Karpas-422 (cell line): ENCODE measurements at regions not wholly inside any gene's neighbourhood (a gene's known extent, or its start where the extent isn't known, plus 50 kb on each side); places are given as distances from the start of the nearest gene placed in this dataset.
"Not testable (repeated sequence)": the region's sequence is repeated elsewhere in the genome, so short reads cannot be mapped to it uniquely, and the experiment has no call there.

Experiments
- DNase-seq: peaks from one replicate; pipeline ENCODE4 v3.0.0-alpha.2; 2015
- H2AFZ ChIP-seq: fragments of 200-600 bp; sonication (generic); 2 replicates; pipeline ENCODE4 v1.6.1; 2014; ENCODE audit warnings: antibody characterized with exemption, low read length, mixed read lengths
- H3K27ac ChIP-seq: fragments of 200-600 bp; sonication (generic); 2 replicates; pipeline ENCODE4 v1.5.1; 2014; ENCODE audit warnings: mild to moderate bottlenecking, low read length, moderate library complexity
- H3K27me3 ChIP-seq: fragments of 200-600 bp; sonication (generic); 2 replicates; pipeline ENCODE4 v1.6.1; 2014; ENCODE audit warnings: low read length, mixed read lengths
- H3K36me3 ChIP-seq: fragments of 200-600 bp; sonication (generic); 2 replicates; pipeline ENCODE4 v1.6.1; 2014; ENCODE audit warnings: low read length, mixed read lengths; ENCODE audit not compliant: insufficient read depth
- H3K4me1 ChIP-seq: fragments of 200-600 bp; sonication (generic); 2 replicates; pipeline ENCODE4 v1.6.1; 2014; ENCODE audit warnings: mild to moderate bottlenecking, low read length, mixed read lengths
- H3K4me2 ChIP-seq: fragments of 200-600 bp; sonication (generic); 2 replicates; pipeline ENCODE4 v1.6.1; 2014; ENCODE audit warnings: low read length, low read depth, mild to moderate bottlenecking; ENCODE audit not compliant: poor library complexity, severe bottlenecking
- H3K4me3 ChIP-seq: fragments of 200-600 bp; sonication (generic); 2 replicates; pipeline ENCODE4 v1.5.1; 2014; ENCODE audit warnings: mild to moderate bottlenecking, antibody characterized with exemption, low read length, mixed read lengths
- H3K79me2 ChIP-seq: fragments of 200-600 bp; sonication (generic); 2 replicates; pipeline ENCODE4 v1.6.1; 2014; ENCODE audit warnings: mild to moderate bottlenecking, low read length, mixed read lengths
- H3K9ac ChIP-seq: fragments of 200-600 bp; sonication (generic); 2 replicates; pipeline ENCODE4 v1.6.0; 2014; ENCODE audit warnings: low read length
- H3K9me2 ChIP-seq: fragments of 200-600 bp; sonication (generic), shearing (Covaris generic); replicated peaks from 2 replicates; pipeline ENCODE4 v1.6.0; 2014; ENCODE audit warnings: mild to moderate bottlenecking, low read length, moderate library complexity; ENCODE audit not compliant: insufficient read depth
- H3K9me3 ChIP-seq: fragments of 300-700, 200-600 bp; sonication (generic); 2 replicates; pipeline ENCODE4 v1.6.1; 2014; ENCODE audit warnings: low read length, mixed read lengths
- H4K20me1 ChIP-seq: fragments of 200-600 bp; sonication (generic); 2 replicates; pipeline ENCODE4 v1.6.1; 2014; ENCODE audit warnings: mild to moderate bottlenecking, antibody characterized with exemption, low read length, low read depth; ENCODE audit not compliant: insufficient read depth

DNA sequence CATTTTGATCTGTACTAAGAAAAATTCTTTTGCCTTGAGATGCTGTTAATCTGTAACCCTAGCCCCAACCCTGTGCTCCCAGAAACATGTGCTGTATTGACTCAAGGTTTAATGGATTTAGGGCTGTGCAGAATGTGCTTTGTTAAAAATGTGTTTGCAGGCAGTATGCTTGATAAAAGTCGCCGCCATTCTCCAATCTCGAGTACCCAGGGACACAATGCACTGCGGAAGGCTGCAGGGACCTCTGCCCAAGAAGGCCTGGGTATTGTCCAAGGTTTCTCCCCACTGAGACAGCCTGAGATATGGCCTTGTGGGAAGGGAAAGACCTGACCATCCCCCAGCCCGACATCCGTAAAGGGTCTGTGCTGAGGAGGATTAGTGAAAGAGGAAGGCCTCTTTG is 454.5 kb downstream of the KLHL4 start:
- not testable (repeated sequence) for H3K4me3 ChIP-seq, H3K79me2 ChIP-seq, H3K4me1 ChIP-seq, H3K9me2 ChIP-seq, H3K4me2 ChIP-seq, H3K9me3 ChIP-seq, H3K9ac ChIP-seq, H2AFZ ChIP-seq, H3K36me3 ChIP-seq, H3K27ac ChIP-seq, DNase-seq, H3K27me3 ChIP-seq, H4K20me1 ChIP-seq

DNA sequence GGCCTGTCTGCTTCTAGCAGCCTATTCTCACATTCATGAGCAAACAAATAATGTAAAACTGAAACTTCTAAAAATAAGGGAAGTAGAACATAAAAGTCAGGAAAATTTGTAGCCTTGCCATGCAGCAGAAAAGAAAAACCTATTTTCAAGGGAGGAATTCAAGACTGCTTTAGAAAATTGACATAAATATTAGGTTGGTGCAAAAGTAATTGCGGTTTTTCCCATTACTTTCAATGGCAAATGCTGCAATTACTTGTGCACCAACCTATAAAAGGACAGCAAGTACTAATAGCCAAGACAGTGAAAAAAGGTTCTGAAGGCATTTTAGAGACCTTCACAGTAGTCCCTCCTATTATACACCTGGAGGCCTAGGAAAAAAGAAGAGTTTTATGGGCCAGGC is 457.8 kb downstream of the KLHL4 start:
- no peak overlapping the region for H3K4me2 ChIP-seq

DNA sequence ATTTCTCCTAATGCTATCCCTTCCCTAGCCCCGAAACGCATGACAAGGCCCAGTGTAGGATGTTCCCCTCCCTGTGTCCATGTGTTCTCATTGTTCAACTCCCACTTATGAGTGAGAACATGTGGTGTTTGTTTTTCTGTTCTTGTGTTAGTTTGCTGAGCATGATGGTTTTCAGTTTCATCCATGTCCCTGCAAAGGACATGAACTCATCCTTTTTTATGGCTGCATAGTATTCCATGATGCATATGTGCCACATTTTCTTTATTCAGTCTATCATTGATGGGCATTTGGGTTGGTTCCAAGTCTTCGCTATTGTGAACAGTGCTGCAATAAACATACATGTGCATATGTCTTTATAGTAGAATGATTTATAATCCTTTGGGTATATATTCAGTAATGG is 490.3 kb downstream of the KLHL4 start:
- not testable (repeated sequence) for H2AFZ ChIP-seq, H3K27ac ChIP-seq, H3K9ac ChIP-seq, H3K79me2 ChIP-seq, H3K4me1 ChIP-seq, H3K4me3 ChIP-seq, H3K9me2 ChIP-seq, H3K9me3 ChIP-seq, DNase-seq, H3K36me3 ChIP-seq, H3K27me3 ChIP-seq, H3K4me2 ChIP-seq, H4K20me1 ChIP-seq

More for the DNA sequence above, 457.8 kb downstream of the KLHL4 start:
- Histone ChIP-seq H2AFZ (no peak overlapping the region), H3K4me3 (no peak overlapping the region), H3K9me3 (peaks cover 10% of the 10 kb centered on the region; the same call in 1 of the 2 replicates), H3K9me2 (no peaks in the 10 kb centered on the region), H3K27me3 (no peaks in the 10 kb centered on the region), H3K4me1 (peaks cover 4% of the 10 kb centered on the region), H3K27ac (no peak overlapping the region), H3K36me3 (no peaks in the 10 kb centered on the region), H3K9ac (no peak overlapping the region), H4K20me1 (no peaks in the 10 kb centered on the region), H3K79me2 (no peaks in the 10 kb centered on the region)
- DNase-seq, result no peak

DNA sequence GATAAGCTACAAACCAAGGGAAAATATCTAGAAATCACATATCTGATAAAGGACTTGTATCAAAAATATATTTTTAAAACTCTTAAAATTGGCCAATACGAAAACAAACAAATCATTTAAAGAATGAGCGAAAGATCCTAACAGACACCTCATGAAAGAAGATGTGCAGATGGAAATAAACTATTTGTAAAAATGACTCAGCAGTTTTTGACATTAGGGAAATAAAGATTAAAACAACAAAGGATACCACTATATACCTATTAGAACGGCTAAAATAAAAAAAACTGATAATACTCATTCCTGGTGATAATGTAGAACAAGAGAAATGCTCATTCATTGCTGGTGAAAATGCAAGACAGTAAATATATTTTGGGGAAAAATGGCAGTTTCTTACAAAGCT is 506.4 kb downstream of the KLHL4 start:
- Histone ChIP-seq H3K9me3 (no peaks in the 10 kb centered on the region; the same call in 1 of the 2 replicates), H3K9ac (no peak overlapping the region), H3K36me3 (no peaks in the 10 kb centered on the region), H3K27ac (no peak overlapping the region), H4K20me1 (no peaks in the 10 kb centered on the region), H3K27me3 (no peaks in the 10 kb centered on the region), H3K4me3 (no peak overlapping the region), H3K79me2 (no peaks in the 10 kb centered on the region), H2AFZ (no peak overlapping the region), H3K4me2 (no peak overlapping the region), H3K9me2 (no peaks in the 10 kb centered on the region), H3K4me1 (no peaks in the 10 kb centered on the region)
- no peak for DNase-seq

DNA sequence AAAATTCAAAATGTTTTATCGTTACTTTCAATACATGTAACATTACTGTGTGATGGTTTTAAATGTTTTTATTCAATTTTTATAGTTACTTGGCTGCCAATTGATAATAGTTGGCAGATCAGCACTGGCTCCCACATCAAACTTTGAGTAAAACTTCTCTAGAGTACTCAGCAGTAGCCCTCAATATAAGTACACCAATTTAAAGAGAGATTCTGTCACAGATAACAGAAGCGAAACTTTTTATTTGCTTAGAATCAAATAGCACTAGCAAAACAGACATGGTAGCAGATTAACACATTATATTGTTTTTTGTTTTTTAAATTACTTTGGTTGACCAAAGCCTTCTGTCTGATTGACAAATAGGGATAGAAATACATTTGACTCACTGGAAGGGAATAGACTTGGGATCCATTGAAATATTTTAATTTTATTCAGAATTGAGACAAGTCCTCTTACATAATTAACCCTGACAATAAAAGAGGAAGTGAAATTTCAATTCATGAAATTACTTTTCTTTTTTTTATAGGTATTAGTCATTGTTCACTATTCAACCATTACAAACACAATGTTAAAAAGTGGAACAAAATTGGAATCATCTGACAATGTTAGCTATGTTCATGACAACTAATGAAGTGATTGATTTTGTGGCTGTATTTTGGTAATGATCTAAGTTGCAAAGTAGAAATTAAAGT is 554.9 kb downstream of the KLHL4 start:
- H2AFZ ChIP-seq, result 0 out of 2 replicates have a peak overlapping the region, but pooled peaks have one; percentile 56
- H3K9me2 ChIP-seq, result no peaks in the 10 kb centered on the region; the same call in 1 of the 2 replicates
- no peak overlapping the region for H3K9ac ChIP-seq
- H3K9me3 ChIP-seq, result no peaks in the 10 kb centered on the region; the same call in none of the 2 replicates
- peaks cover 19% of the 10 kb centered on the region for H3K4me1 ChIP-seq
- peak overlapping the region; percentile 63 for H3K4me2 ChIP-seq
- no peaks in the 10 kb centered on the region for H3K36me3 ChIP-seq
- DNase-seq, result peak; percentile 74
- no peaks in the 10 kb centered on the region for H4K20me1 ChIP-seq
- no peaks in the 10 kb centered on the region for H3K79me2 ChIP-seq
- no peaks in the 10 kb centered on the region for H3K27me3 ChIP-seq
- peak overlapping the region; percentile 80 for H3K27ac ChIP-seq
- no peak overlapping the region; the same call in 1 of the 2 replicates for H3K4me3 ChIP-seq

DNA sequence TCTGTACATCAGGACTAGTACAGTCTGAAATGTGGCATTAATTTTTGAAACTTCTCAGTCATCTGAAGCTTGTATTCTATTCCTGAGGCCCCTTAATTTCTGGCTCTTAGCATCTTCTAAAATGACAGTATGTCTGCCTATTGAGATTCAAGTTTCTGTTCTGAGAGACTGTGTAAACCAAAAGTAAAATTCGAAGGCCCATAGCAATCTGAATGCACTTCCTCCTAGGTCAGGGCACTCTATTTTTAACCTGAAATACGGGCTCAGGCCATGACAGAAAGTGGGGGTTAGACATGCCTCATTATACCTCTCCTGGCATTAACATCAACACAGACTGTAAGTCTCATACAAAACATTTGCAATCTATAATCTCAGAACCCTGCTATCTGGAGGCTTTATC is 584.4 kb downstream of the KLHL4 start:
- Histone ChIP-seq H3K9me2 (no peaks in the 10 kb centered on the region), H3K9me3 (no peaks in the 10 kb centered on the region), H2AFZ (peak overlapping the region; percentile 43; the same call in 1 of the 2 replicates), H3K27me3 (no peaks in the 10 kb centered on the region), H4K20me1 (no peaks in the 10 kb centered on the region), H3K27ac (no peak overlapping the region), H3K79me2 (no peaks in the 10 kb centered on the region), H3K9ac (no peak overlapping the region), H3K4me2 (peak overlapping the region; percentile 36), H3K4me1 (peaks cover 11% of the 10 kb centered on the region), H3K4me3 (no peak overlapping the region), H3K36me3 (no peaks in the 10 kb centered on the region)
- peak; percentile 51 for DNase-seq

DNA sequence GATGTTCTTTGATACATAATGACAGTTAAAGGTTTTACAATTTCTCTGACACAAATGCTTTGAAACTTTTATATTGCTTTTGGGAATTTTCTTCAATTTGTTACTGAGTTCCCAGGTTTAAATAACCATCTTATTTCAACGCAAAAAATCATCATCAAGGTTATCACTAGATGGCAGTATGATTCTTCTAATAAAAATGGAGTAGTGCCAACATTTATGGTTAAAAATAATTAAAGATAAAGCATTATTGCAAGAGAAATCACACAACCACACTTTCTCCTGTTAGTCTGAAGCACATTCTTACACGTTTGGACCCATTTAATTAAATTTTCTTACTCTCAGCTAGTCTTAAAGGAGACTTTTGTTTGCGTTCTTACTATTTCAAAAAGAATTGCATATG is 611.3 kb upstream of the CPXCR1 start:
- DNase-seq, result peak; percentile 72
- no peak overlapping the region for H3K4me3 ChIP-seq
- H3K27me3 ChIP-seq, result no peaks in the 10 kb centered on the region
- H3K27ac ChIP-seq, result no peak overlapping the region
- no peaks in the 10 kb centered on the region for H4K20me1 ChIP-seq
- H2AFZ ChIP-seq, result no peak overlapping the region
- no peak overlapping the region for H3K9ac ChIP-seq
- H3K9me2 ChIP-seq, result no peaks in the 10 kb centered on the region
- H3K4me2 ChIP-seq, result no peak overlapping the region
- H3K4me1 ChIP-seq, result no peaks in the 10 kb centered on the region
- no peaks in the 10 kb centered on the region for H3K36me3 ChIP-seq
- H3K79me2 ChIP-seq, result no peaks in the 10 kb centered on the region
- no peaks in the 10 kb centered on the region for H3K9me3 ChIP-seq

DNA sequence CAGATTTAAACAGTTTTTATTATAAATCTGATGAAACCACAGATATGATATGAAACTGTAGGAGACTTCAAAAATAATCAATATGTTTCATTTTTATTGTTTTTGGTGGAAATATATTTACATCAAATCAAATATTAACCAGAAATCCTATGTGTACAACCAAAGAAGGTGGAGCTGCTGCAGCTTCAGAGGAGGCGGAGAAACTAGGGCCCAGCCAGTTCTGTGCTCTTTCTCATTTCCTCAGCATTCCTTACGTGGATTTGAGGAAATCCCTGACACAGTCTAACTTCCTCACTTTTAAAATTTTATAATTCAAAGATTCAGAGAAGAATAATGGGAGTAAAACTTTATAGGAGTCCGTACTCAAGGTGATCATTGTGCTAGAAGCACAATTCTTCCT is 610.7 kb upstream of the CPXCR1 start:
- Histone ChIP-seq H3K4me1 (no peaks in the 10 kb centered on the region), H3K27me3 (no peaks in the 10 kb centered on the region), H3K36me3 (no peaks in the 10 kb centered on the region), H2AFZ (no peak overlapping the region), H3K9ac (no peak overlapping the region), H3K27ac (no peak overlapping the region), H3K9me2 (no peaks in the 10 kb centered on the region), H3K9me3 (no peaks in the 10 kb centered on the region), H3K4me3 (no peak overlapping the region), H3K79me2 (no peaks in the 10 kb centered on the region), H4K20me1 (no peaks in the 10 kb centered on the region), H3K4me2 (no peak overlapping the region)
- no peak for DNase-seq
